Effector memory CD4-positive, alpha-beta T cell (primary cell): ENCODE measurements at regions not wholly inside any gene's neighbourhood (a gene's known extent, or its start where the extent isn't known, plus 50 kb on each side); places are given as distances from the start of the nearest gene placed in this dataset.

Experiments used
- DNase-seq, 3 donors: peaks; one replicate each; pipeline ENCODE4 v3.0.0-alpha.2; 2020
- H3K27ac ChIP-seq: 2 replicates; pipeline ENCODE4 v1.7.0; 2013; ENCODE audit warnings: mild to moderate bottlenecking, low read length, moderate library complexity; ENCODE audit not compliant: insufficient read depth, poor library complexity, severe bottlenecking
- H3K27me3 ChIP-seq: replicated peaks from 2 replicates; pipeline ENCODE4 v1.7.0; 2013; ENCODE audit warnings: mild to moderate bottlenecking, low read length; ENCODE audit not compliant: insufficient read depth, control insufficient read depth, poor library complexity, severe bottlenecking
- H3K36me3 ChIP-seq: 2 replicates; pipeline ENCODE4 v1.7.0; 2013; ENCODE audit warnings: mild to moderate bottlenecking, low read length, moderate library complexity; ENCODE audit not compliant: control insufficient read depth, insufficient read depth
- H3K4me1 ChIP-seq: 2 replicates; pipeline ENCODE4 v1.7.0; 2013; ENCODE audit warnings: low read length, mild to moderate bottlenecking; ENCODE audit not compliant: control insufficient read depth, insufficient read depth, poor library complexity, severe bottlenecking
- H3K4me3 ChIP-seq: 2 replicates; pipeline ENCODE4 v1.7.0; 2013; ENCODE audit warnings: low read length, low read depth, mild to moderate bottlenecking; ENCODE audit not compliant: insufficient read depth, poor library complexity, severe bottlenecking
- H3K9me3 ChIP-seq: 2 replicates; pipeline ENCODE4 v1.7.0; 2013; ENCODE audit warnings: mild to moderate bottlenecking, low read length, moderate library complexity; ENCODE audit not compliant: control insufficient read depth

GRCh38 chr13:79267560-79267959, 138.5 kb downstream of the RBM26 start:
- Histone ChIP-seq H3K4me3 (no peak overlapping the region), H3K9me3 (no peaks in the 10 kb centered on the region), H3K36me3 (no peaks in the 10 kb centered on the region), H3K27me3 (no peaks in the 10 kb centered on the region), H3K27ac (no peak overlapping the region), H3K4me1 (no peaks in the 10 kb centered on the region)
- DNase-seq: no peak

DNA sequence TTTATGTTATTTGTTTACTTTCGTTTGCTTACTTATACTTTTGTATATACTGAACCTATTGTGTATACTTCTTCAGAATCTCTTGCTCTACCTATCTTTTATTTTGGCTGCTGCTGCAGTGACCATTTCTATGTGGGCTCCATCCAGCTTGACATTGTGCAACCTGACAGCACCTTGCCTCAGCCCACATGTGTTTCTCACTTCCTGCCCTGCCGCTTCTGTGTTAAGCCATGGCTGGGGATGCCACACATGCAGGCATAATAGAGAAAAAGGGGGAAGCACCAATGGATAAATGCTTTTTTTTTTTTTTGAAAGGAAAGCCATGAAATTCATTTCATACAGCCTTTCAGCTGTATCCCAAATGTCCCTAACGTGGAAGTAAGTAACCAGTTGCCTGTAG, 147.6 kb downstream of the RBM26 start:
- no peaks in the 10 kb centered on the region for H3K27me3 ChIP-seq
- H3K4me1 ChIP-seq: no peaks in the 10 kb centered on the region
- DNase-seq: no peak
- no peak overlapping the region for H3K4me3 ChIP-seq
- no peak overlapping the region for H3K27ac ChIP-seq
- H3K36me3 ChIP-seq: no peaks in the 10 kb centered on the region
- H3K9me3 ChIP-seq: no peaks in the 10 kb centered on the region

DNA sequence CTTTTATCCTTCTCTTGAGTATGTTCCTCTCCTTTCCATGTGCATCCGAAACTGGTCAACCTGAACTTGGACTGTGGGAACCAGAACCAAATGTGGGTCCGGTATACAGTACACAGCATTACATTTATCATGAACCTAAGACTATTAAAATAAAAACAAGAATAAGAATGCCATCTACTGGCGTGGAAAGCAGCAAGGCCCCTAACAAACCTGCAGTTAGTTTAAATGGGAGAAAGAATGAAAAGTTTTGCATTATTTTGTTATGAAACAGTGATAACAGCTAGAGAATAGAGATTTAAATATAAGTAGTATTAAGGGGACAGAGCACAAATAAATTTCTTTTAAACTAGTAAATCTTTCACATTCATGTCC, 159.5 kb downstream of the RBM26 start:
- no peak for DNase-seq
- H3K4me3 ChIP-seq: no peak overlapping the region
- H3K9me3 ChIP-seq: no peaks in the 10 kb centered on the region

DNA sequence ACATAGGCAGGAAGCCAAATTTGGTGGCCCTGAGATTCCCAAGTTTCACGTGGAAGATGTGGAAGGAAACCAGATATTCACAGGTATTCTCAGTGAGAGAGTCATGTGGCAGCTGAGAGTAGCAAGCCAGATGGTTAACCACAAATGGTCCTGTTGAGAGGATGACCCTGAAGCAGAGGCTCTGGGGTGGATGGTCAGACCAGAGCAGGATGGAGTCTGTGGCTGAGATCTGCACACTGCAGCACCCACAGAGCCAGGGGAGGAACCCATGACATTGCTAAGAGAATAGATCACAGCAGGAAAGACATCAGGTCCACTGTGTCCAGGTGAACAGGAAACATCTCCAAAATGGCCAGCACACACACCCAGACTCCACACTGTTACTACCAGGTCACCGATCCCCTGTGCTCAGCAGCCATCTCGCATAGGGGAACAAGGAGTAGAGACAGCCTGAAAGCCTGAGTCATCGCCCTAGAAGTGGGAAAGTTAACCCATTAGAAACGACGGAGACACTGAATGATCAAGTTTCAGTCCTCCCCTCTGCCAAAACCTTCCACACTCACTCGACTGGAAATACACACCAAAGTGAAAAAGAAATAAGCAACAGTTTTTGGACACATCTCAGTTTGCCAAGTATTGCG, 160.0 kb downstream of the RBM26 start:
- Histone ChIP-seq H3K9me3 (no peaks in the 10 kb centered on the region), H3K4me1 (no peaks in the 10 kb centered on the region), H3K36me3 (no peaks in the 10 kb centered on the region), H3K27me3 (no peaks in the 10 kb centered on the region), H3K4me3 (no peak overlapping the region), H3K27ac (no peak overlapping the region)
- no peak for DNase-seq

More for the DNA sequence above, 159.5 kb downstream of the RBM26 start:
- Histone ChIP-seq H3K27me3 (no peaks in the 10 kb centered on the region), H3K36me3 (no peaks in the 10 kb centered on the region), H3K4me1 (no peaks in the 10 kb centered on the region), H3K27ac (no peak overlapping the region)

DNA sequence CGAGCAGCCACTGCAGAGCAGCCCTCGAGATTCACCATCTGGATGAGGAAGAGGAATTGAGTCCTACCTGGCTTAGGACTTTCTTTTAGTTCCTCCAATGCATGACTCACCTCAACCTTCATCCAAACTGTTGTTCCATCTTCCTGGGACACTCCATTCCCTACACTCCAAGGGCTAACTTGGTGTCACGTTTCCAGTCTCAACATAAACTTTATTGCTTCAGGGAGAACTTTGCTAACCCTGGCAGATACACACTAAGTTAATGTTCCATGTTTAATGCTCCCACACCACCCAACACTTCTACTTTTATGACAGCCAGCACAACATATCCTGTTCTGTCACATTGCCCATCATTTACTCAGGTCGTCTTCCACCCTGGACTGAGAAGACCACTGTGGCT, 164.4 kb downstream of the RBM26 start:
- no peaks in the 10 kb centered on the region for H3K36me3 ChIP-seq
- no peak overlapping the region for H3K4me3 ChIP-seq
- H3K27me3 ChIP-seq: no peaks in the 10 kb centered on the region

DNA sequence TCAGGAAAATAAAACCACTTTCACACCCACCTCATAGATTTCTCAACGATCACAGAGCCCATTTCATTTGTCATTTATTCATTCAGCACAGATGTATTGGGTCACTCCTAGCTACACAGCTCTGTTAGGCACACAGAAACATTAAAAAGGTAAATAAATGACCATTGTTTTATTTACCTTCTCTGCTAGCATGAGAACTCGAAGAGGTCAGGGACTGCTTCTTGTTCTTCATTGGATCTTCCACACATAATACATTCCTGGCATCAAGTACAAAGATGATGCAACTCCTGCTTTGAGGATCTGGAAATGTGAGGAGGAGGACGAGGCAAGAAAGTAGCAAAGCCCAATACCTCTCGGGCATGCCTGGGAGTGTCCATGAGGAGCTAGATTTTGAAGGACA, 168.1 kb downstream of the RBM26 start:
- Histone ChIP-seq H3K36me3 (no peaks in the 10 kb centered on the region), H3K27me3 (no peaks in the 10 kb centered on the region), H3K27ac (no peak overlapping the region), H3K9me3 (no peaks in the 10 kb centered on the region), H3K4me3 (no peak overlapping the region), H3K4me1 (no peaks in the 10 kb centered on the region)
- DNase-seq: no peak

More for the DNA sequence above, 164.4 kb downstream of the RBM26 start:
- Histone ChIP-seq H3K27ac (no peak overlapping the region), H3K4me1 (no peaks in the 10 kb centered on the region), H3K9me3 (no peaks in the 10 kb centered on the region)
- DNase-seq: no peak

DNA sequence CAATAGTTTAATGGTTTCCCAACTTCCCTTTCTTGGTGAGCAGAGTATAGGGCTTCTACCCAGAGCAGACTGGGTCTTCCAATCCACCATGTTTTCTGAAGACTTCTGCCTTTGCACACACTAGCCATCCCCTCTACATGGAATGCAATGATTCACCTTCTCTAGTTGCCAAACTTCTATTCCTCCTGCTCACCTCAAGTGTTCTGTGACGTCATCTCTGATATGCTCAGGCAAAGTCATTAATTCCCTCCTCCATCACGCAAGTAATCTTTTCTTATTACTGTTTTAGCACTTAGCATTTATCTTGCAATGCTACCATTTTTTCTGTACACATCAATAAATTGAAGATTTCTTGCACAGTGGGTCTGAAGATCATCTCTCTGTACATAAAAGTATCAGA, 174.2 kb downstream of the RBM26 start:
- Histone ChIP-seq H3K4me3 (no peak overlapping the region), H3K4me1 (no peaks in the 10 kb centered on the region), H3K27me3 (no peaks in the 10 kb centered on the region), H3K9me3 (no peaks in the 10 kb centered on the region), H3K36me3 (no peaks in the 10 kb centered on the region), H3K27ac (no peak overlapping the region)
- no peak for DNase-seq

DNA sequence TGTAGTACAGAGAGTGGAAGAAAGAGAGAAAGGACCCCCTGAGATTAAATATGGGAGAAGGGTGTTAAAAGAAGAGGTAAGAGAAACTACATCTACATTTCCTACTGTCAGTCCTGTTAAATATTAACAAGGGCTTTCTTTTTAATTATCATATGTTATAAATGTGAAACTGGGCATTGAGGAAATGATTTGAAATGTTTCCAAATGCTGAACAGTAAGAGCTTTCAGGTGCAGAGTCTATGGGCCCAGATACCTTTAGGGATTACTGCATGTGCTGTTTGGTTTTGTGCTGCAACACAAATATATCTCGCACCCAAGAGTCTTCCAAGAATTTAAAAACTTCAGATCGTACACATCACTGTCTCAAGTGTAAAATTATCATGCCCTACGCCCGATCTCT, 176.3 kb downstream of the RBM26 start:
- Histone ChIP-seq H3K4me1 (no peaks in the 10 kb centered on the region), H3K36me3 (no peaks in the 10 kb centered on the region), H3K27me3 (no peaks in the 10 kb centered on the region), H3K9me3 (no peaks in the 10 kb centered on the region), H3K4me3 (no peak overlapping the region), H3K27ac (no peak overlapping the region)
- no peak for DNase-seq

- H3K4me3 ChIP-seq: no peak overlapping the region
- no peak overlapping the region for H3K27ac ChIP-seq
- no peaks in the 10 kb centered on the region for H3K9me3 ChIP-seq
- DNase-seq: no peak
- no peaks in the 10 kb centered on the region for H3K4me1 ChIP-seq
- H3K36me3 ChIP-seq: no peaks in the 10 kb centered on the region
- no peaks in the 10 kb centered on the region for H3K27me3 ChIP-seq
Observed at GRCh38 chr13:79228972-79229371, 177.1 kb downstream of the RBM26 start.

DNA sequence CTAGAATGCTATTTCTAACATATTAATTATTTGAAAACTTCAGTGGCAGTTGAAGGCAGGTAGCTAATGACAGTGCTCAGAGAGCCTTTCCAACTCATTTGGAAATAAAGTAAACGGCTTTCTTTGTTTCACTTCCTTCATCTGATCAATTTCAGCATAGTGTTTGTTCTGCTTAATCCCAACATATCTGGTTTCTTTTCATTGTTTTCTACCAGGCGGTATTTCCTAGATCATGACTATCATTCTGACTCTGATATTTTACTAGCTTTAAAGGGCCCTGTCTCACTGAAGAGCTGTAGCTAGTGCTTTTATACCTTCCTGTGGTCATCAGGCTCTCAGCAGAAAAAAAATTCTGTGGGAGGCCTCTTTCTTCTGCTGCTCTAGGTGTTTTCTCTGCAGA, 178.6 kb downstream of the RBM26 start:
- Histone ChIP-seq H3K27me3 (no peaks in the 10 kb centered on the region), H3K9me3 (no peaks in the 10 kb centered on the region), H3K4me1 (no peaks in the 10 kb centered on the region), H3K27ac (no peak overlapping the region), H3K36me3 (no peaks in the 10 kb centered on the region), H3K4me3 (no peak overlapping the region)
- DNase-seq: no peak
